HEK293T (cell line): ENCODE measurements at regions not wholly inside any gene's neighbourhood (a gene's known extent, or its start where the extent isn't known, plus 50 kb on each side); places are given as distances from the start of the nearest gene placed in this dataset.
A peak's percentile ranks its signal among the peaks of the same experiment; 100 is the strongest.

Experiments
- CTCF ChIA-PET: fragments of 350-600 bp; formaldehyde crosslinking; extraction: SDS; loops from one replicate; lab custom pipeline; 2021; ENCODE audit warnings: antibody characterized with exemption, inconsistent platforms; lab: Yijun Ruan, JAX
- POLR2A ChIA-PET: fragments of 350-600 bp; formaldehyde crosslinking; extraction: SDS; loops from one replicate; lab custom pipeline; 2020; ENCODE audit warnings: antibody characterized with exemption, inconsistent platforms; lab: Yijun Ruan, JAX
- DNase-seq: peaks from one replicate; pipeline ENCODE4 v3.0.0; 2012; ENCODE audit warnings: mixed read lengths; ENCODE audit errors: extremely low spot score
- ARNT ChIP-seq: fragments of 450-650 bp; IDR thresholded peaks from 2 replicates; pipeline ENCODE4 v1.6.1; 2017; ENCODE audit warnings: mild to moderate bottlenecking
- BHLHE40 ChIP-seq: fragments of 450-650 bp; IDR thresholded peaks from 2 replicates; pipeline ENCODE4 v1.6.1; 2016; ENCODE audit warnings: mild to moderate bottlenecking, moderate library complexity, borderline replicate concordance
- CTBP1 ChIP-seq: fragments of 450-650 bp; IDR thresholded peaks from 2 replicates; pipeline ENCODE4 v1.6.1; 2016; ENCODE audit warnings: borderline replicate concordance
- ELF4 ChIP-seq: fragments of 450-650 bp; IDR thresholded peaks from 2 replicates; pipeline ENCODE4 v1.6.1; 2017; ENCODE audit warnings: antibody characterized with exemption
- FOXA1 ChIP-seq: fragments of 450-650 bp; IDR thresholded peaks from 2 replicates; pipeline ENCODE4 v1.6.1; 2016; ENCODE audit warnings: mild to moderate bottlenecking
- FOXK2 ChIP-seq: fragments of 450-650 bp; IDR thresholded peaks from 2 replicates; pipeline ENCODE4 v1.6.1; 2016; ENCODE audit warnings: mild to moderate bottlenecking
- FOXM1 ChIP-seq: fragments of 450-650 bp; IDR thresholded peaks from 2 replicates; pipeline ENCODE4 v1.6.1; 2017; ENCODE audit warnings: mild to moderate bottlenecking, borderline replicate concordance
- HDGF ChIP-seq: fragments of 450-650 bp; IDR thresholded peaks from 2 replicates; pipeline ENCODE4 v1.6.1; 2017; ENCODE audit warnings: antibody characterized with exemption, borderline replicate concordance
- L3MBTL2 ChIP-seq: fragments of 450-650 bp; conservative IDR thresholded peaks from 2 replicates; pipeline ENCODE4 v1.6.1; 2016; ENCODE audit warnings: mild to moderate bottlenecking
- LEF1 ChIP-seq: fragments of 450-650 bp; IDR thresholded peaks from 2 replicates; pipeline ENCODE4 v1.6.1; 2017; ENCODE audit warnings: mild to moderate bottlenecking, borderline replicate concordance
- NFRKB ChIP-seq: fragments of 450-650 bp; IDR thresholded peaks from 2 replicates; pipeline ENCODE4 v1.6.1; 2016; ENCODE audit warnings: mild to moderate bottlenecking, moderate library complexity
- SP1 ChIP-seq: fragments of 450-650 bp; IDR thresholded peaks from 2 replicates; pipeline ENCODE4 v1.6.1; 2017
- SUZ12 ChIP-seq: fragments of 450-650 bp; IDR thresholded peaks from 2 replicates; pipeline ENCODE4 v1.6.1; 2016; ENCODE audit warnings: mild to moderate bottlenecking
- TARDBP ChIP-seq: fragments of 450-650 bp; IDR thresholded peaks from 2 replicates; pipeline ENCODE4 v1.6.1; 2016
- ZNF384 ChIP-seq: fragments of 450-650 bp; IDR thresholded peaks from 2 replicates; pipeline ENCODE4 v1.6.1; 2016
- TF ChIP-seq, protein P1 (sequence below): fragments of 450-650 bp; IDR thresholded peaks from 2 replicates; pipeline ENCODE4 v1.6.1; 2016

DNA sequence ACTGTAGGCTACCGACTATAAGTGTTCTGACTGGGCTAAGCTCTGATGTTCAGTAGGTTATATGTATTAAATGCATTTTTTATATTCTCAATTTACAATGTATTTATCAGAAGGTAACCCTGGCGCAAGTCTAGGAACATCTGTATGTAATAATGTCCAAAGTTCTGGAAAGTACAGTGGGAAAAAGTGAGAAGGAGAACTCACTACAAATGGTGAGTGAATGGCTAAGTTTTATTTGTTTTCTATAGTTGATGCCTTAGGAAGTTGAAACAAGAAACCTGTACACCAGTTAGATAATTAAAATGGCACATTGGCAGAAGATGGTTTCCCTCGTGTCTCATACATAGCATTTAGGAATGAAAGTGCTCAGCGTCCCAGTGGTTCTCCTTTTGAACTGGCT is 333.4 kb upstream of the THRB start:
- CTCF ChIA-PET, result interaction anchor here (0.6 kb wide), 1 partner anchor 266 kb away, joined by 4 read pairs; no protein-coding TSS in a partner anchor
- TF ChIP-seq BHLHE40 (no peak), ARNT (no peak), L3MBTL2 (no peak), FOXK2 (no peak), NFRKB (no peak), CTBP1 (no peak), HDGF (no peak), SUZ12 (no peak), TARDBP (no peak), SP1 (no peak), LEF1 (no peak), ELF4 (no peak), FOXA1 (no peak), FOXM1 (no peak), ZNF384 (no peak)
- TF ChIP-seq, protein P1, sequence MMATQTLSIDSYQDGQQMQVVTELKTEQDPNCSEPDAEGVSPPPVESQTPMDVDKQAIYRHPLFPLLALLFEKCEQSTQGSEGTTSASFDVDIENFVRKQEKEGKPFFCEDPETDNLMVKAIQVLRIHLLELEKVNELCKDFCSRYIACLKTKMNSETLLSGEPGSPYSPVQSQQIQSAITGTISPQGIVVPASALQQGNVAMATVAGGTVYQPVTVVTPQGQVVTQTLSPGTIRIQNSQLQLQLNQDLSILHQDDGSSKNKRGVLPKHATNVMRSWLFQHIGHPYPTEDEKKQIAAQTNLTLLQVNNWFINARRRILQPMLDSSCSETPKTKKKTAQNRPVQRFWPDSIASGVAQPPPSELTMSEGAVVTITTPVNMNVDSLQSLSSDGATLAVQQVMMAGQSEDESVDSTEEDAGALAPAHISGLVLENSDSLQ, result no peak
- POLR2A ChIA-PET, result no interaction called here
- DNase-seq, result no peak

DNA sequence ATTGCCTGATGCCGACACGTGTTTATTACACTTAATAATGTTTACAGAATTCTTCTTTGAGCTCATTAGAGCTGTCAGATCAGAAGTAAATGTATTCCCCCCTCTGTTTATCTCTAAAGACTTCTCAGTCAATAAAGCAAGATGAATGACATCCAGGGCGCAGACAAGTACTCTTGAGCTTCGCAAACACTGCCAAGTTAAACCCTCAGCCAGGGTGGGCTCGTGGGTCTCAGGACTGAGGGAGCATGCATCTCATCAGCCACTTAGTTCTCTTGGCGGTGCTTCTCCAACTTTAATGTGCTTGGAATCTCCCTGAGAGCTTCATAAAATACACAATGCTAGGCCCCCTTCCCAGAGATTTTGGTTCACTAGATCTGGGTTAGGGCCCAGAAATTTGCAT is 333.9 kb upstream of the THRB start:
- CTCF ChIA-PET, result no interaction called here
- POLR2A ChIA-PET, result no interaction called here
- TF ChIP-seq L3MBTL2 (no peak), TARDBP (no peak), ZNF384 (no peak), SP1 (no peak), BHLHE40 (no peak), FOXM1 (no peak), FOXK2 (no peak), HDGF (no peak), ARNT (no peak), SUZ12 (no peak), CTBP1 (no peak), NFRKB (no peak), ELF4 (no peak), LEF1 (no peak), FOXA1 (no peak)
- TF ChIP-seq, protein P1, result no peak
- DNase-seq, result no peak

DNA sequence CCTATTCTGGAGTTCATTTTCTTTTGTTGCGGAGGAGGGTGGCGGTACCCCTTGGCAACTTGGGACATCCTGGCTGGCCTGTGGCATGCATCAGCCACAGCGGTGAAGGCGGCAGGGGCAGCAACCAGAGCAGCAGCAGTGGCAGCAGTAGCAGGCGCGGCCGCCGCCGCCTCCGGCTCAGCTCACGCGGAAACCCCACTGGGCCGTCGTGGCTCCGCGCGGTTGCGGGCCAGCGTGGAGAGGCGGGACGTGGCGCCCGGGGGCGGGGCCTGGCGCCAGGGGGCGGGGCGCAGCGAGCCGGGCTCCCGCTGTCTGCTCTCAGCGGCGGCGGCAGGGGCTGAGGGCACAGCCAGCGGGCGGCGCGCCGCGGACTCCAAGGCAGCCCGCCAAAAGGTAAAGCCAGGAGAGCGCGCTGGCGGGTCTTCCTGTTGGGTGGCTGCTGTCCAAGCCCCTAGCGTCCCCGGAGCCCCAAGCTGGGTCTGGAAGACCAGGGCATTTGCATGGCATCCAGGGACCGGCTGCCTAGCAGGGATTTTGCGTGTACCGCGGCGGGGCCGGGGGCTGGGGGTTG is 334.4 kb upstream of the THRB start:
- ChIA-PET CTCF (no interaction called here), POLR2A (no interaction called here)
- TF ChIP-seq L3MBTL2 (peak; percentile 69), SUZ12 (no peak)
- peak; percentile 82 for DNase-seq

DNA sequence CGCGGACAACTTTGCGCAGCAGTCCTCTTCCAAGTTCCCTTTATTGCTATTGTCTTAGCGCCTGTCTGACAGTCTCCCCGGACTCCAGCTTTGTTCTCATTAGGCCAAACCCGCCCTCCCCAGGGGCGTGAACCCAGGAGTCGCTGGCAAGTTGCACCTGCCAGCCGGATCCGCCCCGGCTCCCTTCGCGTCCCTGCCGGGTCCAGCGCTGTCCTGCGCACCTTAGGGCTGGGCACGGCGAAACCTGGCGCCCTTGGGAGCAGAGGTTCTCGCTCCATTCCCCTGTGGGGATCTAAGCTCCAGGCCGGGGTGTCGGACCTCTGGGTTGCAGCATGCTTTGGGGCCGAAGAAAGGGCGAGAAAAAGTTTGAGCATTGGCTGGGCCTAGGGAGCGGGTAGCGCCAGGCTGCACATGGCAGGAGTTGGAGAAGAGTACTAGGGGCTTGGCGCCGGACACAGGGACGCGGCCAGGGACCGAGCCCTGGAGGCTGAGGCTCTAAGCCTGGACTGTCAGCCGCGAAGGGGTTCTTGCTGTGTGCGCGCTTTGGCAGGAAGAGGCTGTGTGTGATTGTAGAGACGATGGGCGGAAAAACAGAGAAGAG is 335.1 kb upstream of the THRB start:
- peak; percentile 43 for DNase-seq
- CTCF ChIA-PET, result no interaction called here
- TF ChIP-seq SUZ12, result no peak
- TF ChIP-seq BHLHE40, result no peak
- peak; percentile 75 for TF ChIP-seq L3MBTL2
- POLR2A ChIA-PET, result no interaction called here

DNA sequence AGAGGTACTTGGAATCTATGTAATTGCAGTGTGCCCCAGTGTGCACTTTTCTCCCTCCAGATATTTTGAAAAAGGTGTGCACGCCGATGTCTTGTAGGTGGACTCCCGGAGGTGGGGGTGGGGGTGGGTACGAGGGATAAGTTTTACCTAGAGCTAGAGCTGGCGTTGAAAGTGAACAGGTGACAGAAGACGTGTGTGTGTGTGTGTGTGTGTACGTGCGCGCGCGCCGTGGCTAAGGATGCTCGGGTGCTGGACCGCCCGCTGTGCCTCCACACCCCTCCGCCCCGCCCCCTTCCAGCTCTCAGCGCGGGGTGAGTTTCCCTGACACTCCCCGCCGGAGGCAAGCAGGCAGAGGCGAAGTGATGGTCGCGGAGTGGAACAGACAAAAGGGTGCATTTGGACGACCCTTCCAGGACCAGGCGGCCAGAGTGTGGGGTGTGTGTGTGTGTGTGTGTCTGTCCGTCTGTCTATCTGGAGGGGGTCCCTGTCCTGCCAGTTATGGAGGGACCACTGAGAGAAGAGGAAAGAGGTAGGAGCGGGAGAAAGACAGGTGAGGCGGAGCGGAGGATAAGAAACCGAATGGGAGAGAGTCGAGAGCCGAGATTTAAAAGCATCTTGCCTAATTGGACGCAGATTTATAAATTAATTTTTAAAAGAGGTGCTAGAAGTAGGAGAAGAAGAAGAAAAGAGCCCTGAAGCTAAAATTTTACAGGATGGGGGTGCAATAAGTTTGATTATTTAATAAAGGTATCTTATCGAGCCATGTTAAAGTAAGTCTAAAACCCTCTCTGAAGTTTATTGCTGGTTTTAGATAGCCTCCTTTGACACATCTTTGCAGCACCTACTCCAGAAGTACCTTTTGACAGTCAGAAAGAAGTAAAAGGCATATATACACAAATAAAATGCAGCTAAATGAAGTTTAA is 335.8 kb upstream of the THRB start:
- CTCF ChIA-PET, result no interaction called here
- POLR2A ChIA-PET, result no interaction called here
- DNase-seq, result peak; percentile 10
- TF ChIP-seq NFRKB (no peak), HDGF (no peak), FOXA1 (no peak), L3MBTL2 (no peak), ELF4 (no peak), TARDBP (no peak), FOXK2 (no peak), CTBP1 (no peak), FOXM1 (no peak), ZNF384 (no peak), LEF1 (no peak), ARNT (no peak), SUZ12 (no peak)

DNA sequence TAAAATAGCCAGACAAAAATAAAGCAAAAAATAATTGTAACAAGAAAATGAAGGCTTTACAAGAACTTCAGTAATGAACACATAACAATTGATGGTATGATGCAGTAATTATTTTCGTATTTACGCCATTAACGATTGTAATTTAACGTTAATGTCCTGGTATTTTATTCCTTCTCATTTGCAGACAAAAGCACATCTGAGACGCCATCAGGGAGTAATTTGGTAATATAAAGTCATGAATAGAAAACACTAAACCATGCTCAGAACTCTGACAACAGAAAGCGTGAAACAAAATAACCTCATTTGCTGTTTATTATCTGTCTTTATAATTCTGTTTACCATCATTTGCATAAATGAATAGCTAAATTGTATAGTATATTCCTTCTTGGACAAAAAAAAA is 336.6 kb upstream of the THRB start:
- POLR2A ChIA-PET, result no interaction called here
- no peak for TF ChIP-seq FOXK2
- no peak for TF ChIP-seq SP1
- no peak for TF ChIP-seq ARNT
- TF ChIP-seq ZNF384, result no peak
- TF ChIP-seq LEF1, result no peak
- TF ChIP-seq FOXA1, result no peak
- CTCF ChIA-PET, result no interaction called here
- DNase-seq, result no peak

DNA sequence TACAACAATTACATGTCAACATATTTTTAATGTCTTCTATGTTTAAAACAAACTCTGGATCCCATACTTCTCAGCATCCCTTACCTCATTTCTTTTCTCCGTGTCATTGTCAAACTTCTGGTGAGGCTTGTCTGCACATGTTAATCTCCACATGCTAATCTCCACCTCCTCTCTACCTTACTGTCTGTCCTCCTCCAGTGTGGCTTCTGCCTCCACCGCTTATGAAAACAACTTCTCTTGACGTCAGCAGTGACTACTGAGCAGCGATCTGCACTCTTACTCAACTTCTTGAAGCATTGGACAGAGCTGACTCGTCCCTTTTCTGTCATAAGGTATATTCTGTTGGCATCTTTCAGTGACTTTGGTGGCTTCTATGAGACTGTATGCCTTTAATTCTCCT is 338.2 kb upstream of the THRB start:
- TF ChIP-seq FOXA1 (no peak), ARNT (no peak), FOXK2 (no peak), L3MBTL2 (no peak), TARDBP (no peak), ZNF384 (no peak), FOXM1 (no peak), LEF1 (no peak), SUZ12 (no peak)
- no peak for DNase-seq
- POLR2A ChIA-PET, result no interaction called here
- CTCF ChIA-PET, result no interaction called here
